Mesendoderm (in vitro differentiated cells): ENCODE measurements at regions not wholly inside any gene's neighbourhood (a gene's known extent, or its start where the extent isn't known, plus 50 kb on each side); places are given as distances from the start of the nearest gene placed in this dataset.

Source experiments
- DNase-seq: peaks from one replicate; pipeline ENCODE4 v3.0.0; 2013
- H2AK5ac ChIP-seq: 2 replicates; pipeline ENCODE4 v1.6.1; 2013; ENCODE audit warnings: low read length, inconsistent platforms
- H2BK120ac ChIP-seq: 2 replicates; pipeline ENCODE4 v1.6.1; 2013; ENCODE audit warnings: low read depth, mild to moderate bottlenecking, low read length, moderate library complexity, mixed read lengths
- H2BK15ac ChIP-seq: replicated peaks from 2 replicates; pipeline ENCODE4 v1.6.1; 2013; ENCODE audit warnings: low read depth, mild to moderate bottlenecking, moderate library complexity
- H2BK5ac ChIP-seq: 2 replicates; pipeline ENCODE4 v1.6.1; 2013; ENCODE audit warnings: low read length, inconsistent platforms
- H3K18ac ChIP-seq: 2 replicates; pipeline ENCODE4 v1.6.1; 2013; ENCODE audit warnings: mild to moderate bottlenecking, low read length, mixed read lengths
- H3K23ac ChIP-seq: one replicate; pipeline ENCODE4 v1.6.1; 2013; ENCODE audit warnings: low read length
- H3K27ac ChIP-seq: 2 replicates; pipeline ENCODE4 v1.5.1; 2013; ENCODE audit warnings: low read depth, mild to moderate bottlenecking, inconsistent platforms, low read length, moderate library complexity
- H3K27me3 ChIP-seq: 2 replicates; pipeline ENCODE4 v1.6.1; 2013; ENCODE audit warnings: low read length, control low read depth, mild to moderate bottlenecking, inconsistent platforms; ENCODE audit not compliant: insufficient read depth, poor library complexity
- H3K36me3 ChIP-seq: 2 replicates; pipeline ENCODE4 v1.6.1; 2013; ENCODE audit warnings: low read length, inconsistent platforms; ENCODE audit not compliant: control insufficient read depth, insufficient read depth
- H3K4ac ChIP-seq: one replicate; pipeline ENCODE4 v1.6.1; 2013; ENCODE audit warnings: low read depth, mild to moderate bottlenecking, low read length, moderate library complexity
- H3K4me1 ChIP-seq: 2 replicates; pipeline ENCODE4 v1.6.1; 2013; ENCODE audit warnings: low read depth, low read length, inconsistent platforms; ENCODE audit not compliant: control insufficient read depth
- H3K4me2 ChIP-seq: 2 replicates; pipeline ENCODE4 v1.6.1; 2013; ENCODE audit warnings: low read length
- H3K4me3 ChIP-seq: 2 replicates; pipeline ENCODE4 v1.5.1; 2013; ENCODE audit warnings: mild to moderate bottlenecking, low read length
- H3K56ac ChIP-seq: one replicate; pipeline ENCODE4 v1.6.1; 2013; ENCODE audit warnings: low read length
- H3K79me1 ChIP-seq: 2 replicates; pipeline ENCODE4 v1.6.1; 2013; ENCODE audit warnings: low read length, inconsistent platforms
- H3K79me2 ChIP-seq: 2 replicates; pipeline ENCODE4 v1.6.1; 2013; ENCODE audit warnings: mild to moderate bottlenecking, low read length; ENCODE audit not compliant: control insufficient read depth, insufficient read depth
- H3K9ac ChIP-seq: 2 replicates; pipeline ENCODE4 v1.6.1; 2013; ENCODE audit warnings: low read length, inconsistent platforms
- H4K5ac ChIP-seq: one replicate; pipeline ENCODE4 v1.6.1; 2013; ENCODE audit warnings: low read length
- H4K8ac ChIP-seq: one replicate; pipeline ENCODE4 v1.6.1; 2013; ENCODE audit warnings: low read depth, mild to moderate bottlenecking, control low read depth, low read length, moderate library complexity
- WGBS: extraction: QIAGEN DNeasy Blood & Tissue Kit; methylation state at CpG from one replicate; pipeline ENCODE4 v1.1.7; 2013; ENCODE audit warnings: low lambda C conversion rate, missing lambda C conversion rate; ENCODE audit not compliant: insufficient coverage; ENCODE audit errors: extremely low coverage; 5-methylcytosine and 5-hydroxymethylcytosine counted together

GRCh38 chr16:73912850-73913249 is 383.8 kb upstream of the PSMD7 start:
- H3K56ac ChIP-seq: no peak overlapping the region
- no peak overlapping the region for H3K4ac ChIP-seq
- no peak overlapping the region for H3K27ac ChIP-seq
- H2BK5ac ChIP-seq: no peak overlapping the region
- no peak overlapping the region for H3K4me3 ChIP-seq
- no peaks in the 10 kb centered on the region for H3K27me3 ChIP-seq
- H3K4me1 ChIP-seq: no peaks in the 10 kb centered on the region
- H3K79me1 ChIP-seq: no peaks in the 10 kb centered on the region
- H2BK120ac ChIP-seq: no peak overlapping the region
- no peaks in the 10 kb centered on the region for H3K79me2 ChIP-seq
- no peaks in the 10 kb centered on the region for H3K36me3 ChIP-seq
- DNase-seq: no peak
- no peak overlapping the region for H3K18ac ChIP-seq
- no peak overlapping the region for H3K4me2 ChIP-seq
- H3K9ac ChIP-seq: no peak overlapping the region
- no CpG with 5 or more reads among the region's 1 CpG for WGBS
- H3K23ac ChIP-seq: no peak overlapping the region
- H2BK15ac ChIP-seq: no peak overlapping the region
- H4K5ac ChIP-seq: no peak overlapping the region
- no peak overlapping the region for H4K8ac ChIP-seq
- no peak overlapping the region for H2AK5ac ChIP-seq

DNA sequence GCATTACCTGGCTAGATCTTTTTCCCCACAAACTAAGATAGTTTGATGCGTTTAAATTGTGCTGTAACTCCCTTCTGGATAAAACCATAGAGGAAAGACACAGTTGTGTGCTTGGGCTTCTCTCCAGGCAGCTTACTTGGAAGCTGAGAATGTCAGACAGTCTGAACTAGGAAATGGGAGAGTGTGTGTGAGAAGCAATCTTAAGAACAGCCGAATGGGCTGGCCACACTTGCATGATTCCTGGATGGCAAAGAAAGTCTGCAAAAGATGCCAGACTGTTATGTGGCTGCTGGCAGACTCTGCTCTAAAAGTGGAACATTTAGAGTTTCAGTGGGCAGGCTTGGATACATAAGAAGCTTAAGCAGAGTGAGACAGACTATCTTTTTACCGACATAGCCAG is 384.3 kb upstream of the PSMD7 start:
- no peak overlapping the region for H3K18ac ChIP-seq
- H3K4me3 ChIP-seq: no peak overlapping the region
- H3K4ac ChIP-seq: no peak overlapping the region
- no peak overlapping the region for H2BK5ac ChIP-seq
- H3K9ac ChIP-seq: no peak overlapping the region
- no peak overlapping the region for H4K8ac ChIP-seq
- H3K56ac ChIP-seq: no peak overlapping the region
- H3K4me2 ChIP-seq: no peak overlapping the region
- H3K79me2 ChIP-seq: no peaks in the 10 kb centered on the region
- no peak overlapping the region for H2AK5ac ChIP-seq
- H2BK15ac ChIP-seq: no peak overlapping the region
- no peak overlapping the region for H3K23ac ChIP-seq
- no peak overlapping the region for H4K5ac ChIP-seq
- H3K27ac ChIP-seq: no peak overlapping the region
- no peak overlapping the region for H2BK120ac ChIP-seq
- no peaks in the 10 kb centered on the region for H3K79me1 ChIP-seq
- no CpG with 5 or more reads among the region's 3 CpGs for WGBS
- H3K27me3 ChIP-seq: no peaks in the 10 kb centered on the region
- H3K4me1 ChIP-seq: no peaks in the 10 kb centered on the region
- no peak for DNase-seq
- H3K36me3 ChIP-seq: no peaks in the 10 kb centered on the region

GRCh38 chr16:73909529-73910035 is 387.0 kb upstream of the PSMD7 start:
- no peak overlapping the region for H3K23ac ChIP-seq
- H3K36me3 ChIP-seq: no peaks in the 10 kb centered on the region
- H3K79me1 ChIP-seq: no peaks in the 10 kb centered on the region
- no peak overlapping the region for H2BK5ac ChIP-seq
- H2BK15ac ChIP-seq: no peak overlapping the region
- H4K8ac ChIP-seq: no peak overlapping the region
- DNase-seq: no peak
- H3K4me3 ChIP-seq: no peak overlapping the region
- H3K4me1 ChIP-seq: no peaks in the 10 kb centered on the region
- no peak overlapping the region for H2BK120ac ChIP-seq
- no peak overlapping the region for H3K9ac ChIP-seq
- H3K56ac ChIP-seq: no peak overlapping the region
- H3K4ac ChIP-seq: no peak overlapping the region
- no peaks in the 10 kb centered on the region for H3K27me3 ChIP-seq
- no CpG with 5 or more reads among the region's 5 CpGs for WGBS
- H3K79me2 ChIP-seq: no peaks in the 10 kb centered on the region
- H2AK5ac ChIP-seq: no peak overlapping the region
- H4K5ac ChIP-seq: no peak overlapping the region
- H3K27ac ChIP-seq: no peak overlapping the region
- no peak overlapping the region for H3K18ac ChIP-seq
- H3K4me2 ChIP-seq: no peak overlapping the region

DNA sequence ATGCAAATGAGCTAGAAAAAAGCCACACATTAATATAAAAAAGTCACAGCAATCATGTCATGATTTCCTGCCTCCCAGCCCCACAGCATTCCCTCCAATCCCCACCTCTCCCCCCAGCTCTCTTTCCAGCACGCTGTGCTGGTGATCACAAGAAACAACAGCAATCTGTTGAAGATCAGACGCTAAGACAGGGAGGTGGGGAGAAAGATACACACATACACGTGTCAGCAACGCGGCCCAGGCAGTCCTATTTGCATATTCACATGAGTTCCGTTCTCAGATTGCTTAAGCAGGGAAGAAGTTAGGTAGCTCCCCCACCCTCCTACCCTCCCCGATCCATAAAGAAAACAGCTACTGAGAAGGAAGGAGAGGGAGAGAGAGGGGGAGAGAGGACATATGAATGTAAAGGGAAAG is 405.5 kb upstream of the PSMD7 start:
- H2BK15ac ChIP-seq: no peak overlapping the region
- H3K36me3 ChIP-seq: no peaks in the 10 kb centered on the region
- H3K27ac ChIP-seq: no peak overlapping the region
- no peak overlapping the region for H3K18ac ChIP-seq
- H2BK120ac ChIP-seq: no peak overlapping the region
- H3K9ac ChIP-seq: peak overlapping the region; percentile 9
- no CpG with 5 or more reads among the region's 7 CpGs for WGBS
- H2BK5ac ChIP-seq: no peak overlapping the region
- peak overlapping the region; percentile 29 for H3K56ac ChIP-seq
- no peak overlapping the region for H4K8ac ChIP-seq
- no peak overlapping the region for H3K23ac ChIP-seq
- no peak overlapping the region for H4K5ac ChIP-seq
- peak; percentile 82 for DNase-seq
- no peak overlapping the region for H3K4ac ChIP-seq
- no peaks in the 10 kb centered on the region for H3K27me3 ChIP-seq
- H3K79me2 ChIP-seq: no peaks in the 10 kb centered on the region
- H3K4me1 ChIP-seq: no peaks in the 10 kb centered on the region
- H3K4me2 ChIP-seq: peak overlapping the region; percentile 29
- no peaks in the 10 kb centered on the region for H3K79me1 ChIP-seq
- no peak overlapping the region for H2AK5ac ChIP-seq
- no peak overlapping the region for H3K4me3 ChIP-seq

DNA sequence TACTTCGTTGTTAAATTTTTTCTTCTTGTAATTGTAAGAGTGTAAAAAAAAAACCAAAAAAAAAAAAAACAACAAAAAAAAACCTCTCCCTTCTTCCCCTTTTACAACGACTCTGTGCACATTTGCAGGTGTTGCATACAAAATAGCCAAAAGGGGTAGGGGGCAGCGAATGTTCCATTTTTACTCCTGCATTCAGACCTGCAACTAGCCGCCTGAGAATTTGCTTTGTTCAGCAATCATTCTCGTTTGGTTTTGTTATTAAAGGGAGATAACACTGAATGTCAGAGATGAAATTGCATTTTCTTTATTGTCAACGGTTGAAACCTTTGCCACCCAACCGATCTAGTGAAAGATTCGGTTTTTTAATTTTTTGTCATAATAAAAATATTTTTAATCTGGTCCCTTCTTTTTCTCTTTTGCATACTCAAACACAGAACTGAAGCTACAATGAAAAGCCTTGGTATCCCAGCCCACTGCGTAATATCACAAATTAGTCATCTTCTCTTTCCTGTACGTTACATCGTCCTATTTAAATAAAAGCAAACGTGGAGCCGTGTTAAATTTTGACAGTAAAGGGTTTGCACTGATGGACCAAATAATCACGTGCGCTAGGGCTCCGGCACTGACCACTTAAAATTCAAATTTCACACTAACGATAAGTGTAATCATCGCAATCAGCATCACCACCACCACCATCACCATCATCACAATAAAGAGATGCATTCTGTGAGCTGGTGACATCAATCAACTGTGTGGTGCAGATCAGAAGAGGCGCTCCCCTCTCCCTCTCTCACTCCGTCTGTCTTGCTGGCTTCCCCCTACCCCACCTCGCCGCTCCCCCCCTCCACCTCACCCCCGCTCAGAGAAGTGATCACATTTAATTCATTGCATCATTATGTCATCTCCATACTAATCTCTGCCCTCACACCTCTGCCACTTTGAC is 406.2 kb upstream of the PSMD7 start:
- no peak overlapping the region for H3K9ac ChIP-seq
- H3K36me3 ChIP-seq: no peaks in the 10 kb centered on the region
- no peak overlapping the region for H2BK5ac ChIP-seq
- H3K4me1 ChIP-seq: no peaks in the 10 kb centered on the region
- H3K18ac ChIP-seq: no peak overlapping the region
- no peak for DNase-seq
- H4K8ac ChIP-seq: no peak overlapping the region
- H3K56ac ChIP-seq: no peak overlapping the region
- no peaks in the 10 kb centered on the region for H3K79me2 ChIP-seq
- H3K79me1 ChIP-seq: no peaks in the 10 kb centered on the region
- no peak overlapping the region for H3K27ac ChIP-seq
- no peak overlapping the region for H4K5ac ChIP-seq
- no peak overlapping the region for H2AK5ac ChIP-seq
- no peaks in the 10 kb centered on the region for H3K27me3 ChIP-seq
- H2BK120ac ChIP-seq: no peak overlapping the region
- no peak overlapping the region for H2BK15ac ChIP-seq
- peak overlapping the region; percentile 37 for H3K4me2 ChIP-seq
- H3K23ac ChIP-seq: no peak overlapping the region
- WGBS: no CpG with 5 or more reads among the region's 23 CpGs
- H3K4me3 ChIP-seq: no peak overlapping the region
- H3K4ac ChIP-seq: no peak overlapping the region
